AG20443 (cell line): ENCODE measurements at regions not wholly inside any gene's neighbourhood (a gene's known extent, or its start where the extent isn't known, plus 50 kb on each side); places are given as distances from the start of the nearest gene placed in this dataset.

Source experiments
- DNase-seq: peaks from one replicate; pipeline ENCODE4 v3.0.0; 2012; ENCODE audit warnings: low spot score, mixed read lengths

GRCh38 chr3:40593351-40593750, 68.6 kb downstream of the ZNF621 start:
- DNase-seq: peak; percentile 67

DNA sequence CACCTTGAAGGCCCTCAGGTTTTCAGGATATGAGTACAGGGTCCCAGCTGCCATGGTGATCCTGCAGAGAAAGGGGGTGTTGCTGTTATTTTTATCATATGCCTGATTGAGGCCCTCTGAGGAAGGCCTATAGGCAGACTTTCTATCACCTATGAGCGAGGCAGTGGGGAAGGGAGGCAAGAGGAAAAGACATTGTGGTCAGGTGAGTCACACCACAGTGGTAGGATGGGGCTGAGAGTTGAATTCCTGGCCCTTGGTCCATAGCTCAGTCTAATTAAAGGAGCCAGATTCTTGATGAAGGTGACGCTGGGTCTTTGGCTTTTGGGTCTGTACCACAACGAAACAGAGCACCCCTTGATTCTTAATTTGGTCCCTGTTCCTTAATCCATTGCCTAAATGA, 72.7 kb downstream of the ZNF621 start:
- peak; percentile 32 for DNase-seq

DNA sequence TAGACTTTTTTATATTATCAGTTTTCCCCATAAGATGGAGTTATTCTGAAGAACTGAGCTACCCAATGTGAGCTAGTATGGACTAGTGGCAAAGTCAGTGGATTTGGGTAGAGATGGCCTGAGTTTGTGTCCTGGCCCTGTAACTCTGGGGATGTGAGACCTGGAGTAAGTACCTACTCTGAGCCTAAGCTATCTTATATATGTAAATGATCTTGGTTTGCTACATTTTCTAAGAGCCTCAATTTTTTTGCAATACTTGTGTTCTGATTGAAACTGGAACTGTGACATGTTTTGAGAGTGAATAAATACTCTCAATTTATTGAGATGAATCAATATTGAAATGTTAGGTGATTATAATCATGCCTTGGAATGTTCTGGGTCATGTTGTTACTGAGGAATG, 73.6 kb downstream of the ZNF621 start:
- DNase-seq: no peak

- no peak for DNase-seq
Observed at GRCh38 chr3:40598962-40599361, 74.2 kb downstream of the ZNF621 start.

- no peak for DNase-seq
Observed at GRCh38 chr3:40602778-40603385, 78.1 kb downstream of the ZNF621 start.

DNA sequence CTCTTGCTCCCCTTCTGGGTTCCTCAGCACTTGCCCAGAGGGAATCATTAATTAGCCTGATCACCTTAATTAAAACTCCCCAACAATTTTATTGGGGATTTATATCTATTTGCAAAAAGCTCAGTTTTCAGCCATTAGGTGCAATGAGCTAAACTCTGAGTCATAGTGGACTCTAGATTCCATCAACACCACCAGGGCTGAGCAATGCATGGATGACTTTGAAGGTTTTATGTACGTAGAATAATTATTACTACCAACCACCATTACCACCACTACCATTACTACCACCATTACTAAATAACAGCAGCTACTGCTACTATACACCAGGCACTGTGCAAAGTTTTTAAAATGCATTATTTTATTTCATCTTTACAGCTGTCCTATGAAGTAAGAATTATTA, 81.2 kb downstream of the ZNF621 start:
- DNase-seq: no peak

DNA sequence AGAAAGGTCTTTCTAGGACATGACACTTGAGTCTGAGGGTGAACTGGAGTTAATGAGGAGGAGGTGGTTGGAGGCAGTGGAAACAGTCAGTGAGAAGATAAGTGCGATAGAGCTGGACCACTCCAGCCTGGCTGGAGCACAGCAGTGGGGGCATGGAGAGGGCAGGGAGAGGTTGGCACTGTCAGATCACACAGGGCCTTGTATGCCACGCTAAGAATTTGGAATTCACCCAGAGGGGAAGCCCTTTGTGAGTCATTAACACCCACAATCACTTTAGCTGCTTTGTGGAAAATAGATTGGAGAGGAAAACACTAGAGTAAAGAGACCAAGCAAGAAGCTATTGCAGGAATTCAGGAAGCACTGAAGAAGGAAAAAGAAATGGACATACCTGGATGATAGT, 83.3 kb downstream of the ZNF621 start:
- no peak for DNase-seq

- DNase-seq: no peak
Observed at GRCh38 chr3:40613306-40613705, 88.5 kb downstream of the ZNF621 start.

GRCh38 chr3:40615110-40615915, 90.6 kb downstream of the ZNF621 start:
- DNase-seq: no peak

DNA sequence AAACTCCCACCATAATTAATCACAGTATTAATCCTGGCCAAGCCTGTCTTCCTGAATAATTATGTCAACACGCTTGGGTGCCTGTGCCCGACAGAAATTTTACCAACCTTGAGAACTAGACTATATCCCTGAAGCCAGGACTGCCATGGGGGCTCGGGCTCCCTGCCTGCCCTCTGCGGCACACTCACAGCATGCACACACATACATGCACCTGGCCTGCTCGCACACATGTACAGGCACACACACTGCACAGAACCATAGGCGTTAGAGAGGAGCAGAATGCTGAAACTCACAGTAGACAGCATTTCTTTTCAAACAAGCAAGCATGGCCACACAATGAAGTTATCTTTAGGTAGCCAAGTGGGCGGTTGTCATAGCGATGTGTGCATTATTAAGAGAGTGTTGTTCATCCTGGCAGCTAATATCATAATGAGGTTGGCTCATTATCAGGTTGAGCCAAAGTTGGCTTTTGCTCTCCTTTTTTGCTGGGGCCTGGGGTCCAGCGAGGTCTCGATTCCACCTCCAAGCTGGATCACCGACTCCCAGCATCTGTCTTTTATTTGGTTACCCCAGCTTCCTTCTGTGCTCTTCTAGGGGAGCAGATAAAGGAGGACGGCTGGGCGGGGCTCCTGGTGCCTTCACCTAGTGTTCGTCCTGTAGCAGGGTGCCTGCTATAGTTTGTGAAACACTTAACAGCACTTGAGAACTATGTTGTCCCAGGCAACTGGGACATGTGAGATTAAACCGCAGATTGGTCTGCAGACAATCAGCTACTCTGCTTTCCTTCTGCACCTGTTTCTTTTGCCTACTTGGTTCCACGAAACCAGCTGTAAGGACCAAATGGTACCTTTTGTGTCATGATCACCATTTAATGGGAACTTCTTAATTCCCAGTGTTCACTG, 91.4 kb downstream of the ZNF621 start:
- DNase-seq: no peak

DNA sequence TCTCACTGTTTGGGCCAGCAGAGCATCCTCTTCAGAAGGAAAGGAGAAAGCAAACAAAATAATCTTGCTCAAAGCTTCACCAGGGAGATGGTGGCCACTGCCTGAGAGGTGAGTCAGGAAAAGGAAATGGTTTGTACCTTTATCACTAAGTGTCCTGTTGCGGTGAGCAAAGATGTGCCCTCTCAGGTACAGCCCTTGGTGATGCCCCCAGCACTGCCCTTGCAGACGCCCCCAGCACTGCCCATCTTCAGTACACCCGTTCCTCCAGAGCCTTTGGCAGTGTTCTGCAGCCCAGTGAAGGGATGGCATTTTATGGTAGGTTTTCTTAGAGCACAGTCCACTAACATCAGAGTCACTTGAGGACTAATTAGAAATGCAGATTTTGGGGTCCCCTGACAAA, 92.3 kb downstream of the ZNF621 start:
- no peak for DNase-seq

DNA sequence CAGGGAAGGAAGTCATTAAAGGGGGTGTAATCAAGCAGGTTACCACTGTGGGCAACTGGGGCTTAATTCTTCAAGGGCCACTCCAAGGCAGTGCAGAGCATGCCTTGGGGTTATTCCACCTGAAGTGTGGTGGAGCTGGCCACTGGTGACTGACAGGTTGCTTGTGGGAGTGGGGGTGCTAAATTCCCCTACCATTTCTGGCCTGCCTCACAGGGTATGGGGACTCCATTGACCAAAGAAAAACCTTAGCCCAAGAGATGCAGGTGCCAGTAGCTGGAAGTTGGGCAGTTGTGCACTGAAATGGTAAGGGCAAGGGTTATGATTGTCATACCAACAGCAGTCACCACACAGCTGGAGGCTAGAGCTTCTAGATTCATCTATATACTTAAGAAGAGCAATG, 93.4 kb downstream of the ZNF621 start:
- no peak for DNase-seq

DNA sequence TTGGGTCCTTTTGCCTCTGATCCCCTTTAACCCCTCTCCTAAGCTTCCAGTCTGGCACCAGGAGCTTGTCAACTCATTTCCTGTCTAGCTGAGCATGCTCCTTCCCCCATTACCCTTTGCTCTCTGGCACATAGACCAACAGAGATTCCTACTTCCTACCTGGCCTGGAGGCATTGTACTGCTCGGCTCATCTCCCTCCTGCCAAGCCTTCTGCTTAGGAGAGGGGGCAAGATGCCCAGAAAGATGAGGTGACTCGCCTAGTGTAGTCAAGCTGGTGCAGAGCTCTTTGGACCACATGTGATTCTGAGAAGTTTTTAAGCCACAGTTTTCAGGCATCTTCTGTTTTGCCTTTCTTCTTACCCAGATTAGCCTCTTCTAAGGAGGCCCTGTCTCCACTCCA, 95.4 kb downstream of the ZNF621 start:
- no peak for DNase-seq

GRCh38 chr3:40621252-40621651, 96.5 kb downstream of the ZNF621 start:
- no peak for DNase-seq

GRCh38 chr3:40623567-40623966, 98.8 kb downstream of the ZNF621 start:
- no peak for DNase-seq

DNA sequence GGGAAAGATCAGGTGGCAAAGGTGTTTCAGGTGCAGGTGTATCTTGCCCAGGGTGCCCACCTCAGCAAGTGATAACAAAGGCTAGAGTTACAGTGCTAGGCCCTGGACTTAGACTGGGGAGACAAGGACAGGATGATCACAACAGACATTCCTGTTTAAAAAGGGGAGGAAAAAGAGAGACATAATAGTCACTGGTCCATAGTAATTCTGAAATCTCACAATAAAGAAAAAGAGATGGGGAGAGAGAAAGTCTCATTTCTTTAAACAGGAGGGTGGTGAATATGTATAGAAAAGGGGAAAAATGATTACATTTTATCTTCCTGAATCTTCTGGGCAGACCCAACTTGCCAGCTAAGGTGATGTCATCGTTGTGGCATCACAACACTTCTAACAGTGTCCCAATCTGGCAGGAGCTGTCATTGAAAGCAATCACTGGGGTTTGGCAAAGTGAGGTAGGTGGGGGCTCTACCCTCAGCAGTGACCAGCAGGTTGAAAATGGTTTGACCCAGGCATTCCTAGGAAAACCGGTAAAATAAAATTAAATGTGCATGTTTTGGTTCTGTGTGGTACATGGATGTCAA, 99.5 kb downstream of the ZNF621 start:
- DNase-seq: no peak

GRCh38 chr3:40627095-40627494, 102.3 kb downstream of the ZNF621 start:
- DNase-seq: no peak

- no peak for DNase-seq
Observed at GRCh38 chr3:40628984-40629383, 104.2 kb downstream of the ZNF621 start.

DNA sequence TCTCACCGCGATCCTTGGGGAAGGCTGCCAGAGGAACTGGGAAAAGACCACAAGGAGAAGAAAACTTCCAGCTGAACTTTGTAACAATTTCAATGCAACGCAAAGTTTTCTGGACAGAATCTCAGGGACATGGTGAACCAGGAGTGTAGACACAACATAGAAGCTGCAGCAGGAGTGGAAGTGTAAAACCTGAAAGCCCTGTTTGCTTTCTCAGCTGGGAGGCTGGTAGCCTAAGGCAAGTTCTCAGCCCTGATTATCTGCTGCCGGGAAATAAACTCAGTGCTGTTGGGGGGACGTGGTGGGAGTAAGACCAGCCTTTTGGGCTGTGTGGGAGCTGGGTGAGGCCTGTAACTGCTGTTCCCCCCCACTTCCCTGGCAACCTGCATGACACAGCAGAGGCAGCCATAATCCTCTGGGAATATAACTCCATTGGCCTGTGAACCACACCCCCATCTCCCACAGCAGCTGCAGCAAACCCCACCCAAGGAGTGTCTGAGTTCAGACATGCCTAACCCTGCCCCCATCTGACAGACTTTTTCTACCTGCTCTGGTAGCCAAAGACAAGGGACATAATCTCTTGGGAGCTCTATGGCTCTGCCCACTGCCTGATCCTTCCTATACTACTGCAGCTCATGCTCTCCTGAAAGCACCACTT, 106.7 kb downstream of the ZNF621 start:
- no peak for DNase-seq

- DNase-seq: no peak
Observed at GRCh38 chr3:40637906-40638305, 113.1 kb downstream of the ZNF621 start.

DNA sequence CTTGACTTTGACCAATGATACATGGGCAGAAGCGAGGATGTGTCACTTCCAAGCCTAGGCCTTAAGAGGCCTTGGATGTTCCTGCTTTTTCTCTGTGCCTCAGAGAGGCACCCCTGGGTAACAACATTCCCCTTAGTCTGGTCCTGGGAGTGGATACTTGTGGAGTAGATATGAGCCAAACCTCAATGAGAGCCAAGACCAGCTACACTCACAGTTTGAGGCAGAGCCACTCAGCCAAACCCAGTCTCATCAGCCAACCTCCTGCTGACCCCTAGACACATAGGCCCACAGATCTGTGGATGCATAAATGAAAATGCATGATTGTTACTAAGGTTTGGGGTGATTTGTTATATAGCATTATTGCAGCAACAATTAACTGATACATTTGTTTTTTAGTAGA, 114.2 kb downstream of the ZNF621 start:
- DNase-seq: no peak

DNA sequence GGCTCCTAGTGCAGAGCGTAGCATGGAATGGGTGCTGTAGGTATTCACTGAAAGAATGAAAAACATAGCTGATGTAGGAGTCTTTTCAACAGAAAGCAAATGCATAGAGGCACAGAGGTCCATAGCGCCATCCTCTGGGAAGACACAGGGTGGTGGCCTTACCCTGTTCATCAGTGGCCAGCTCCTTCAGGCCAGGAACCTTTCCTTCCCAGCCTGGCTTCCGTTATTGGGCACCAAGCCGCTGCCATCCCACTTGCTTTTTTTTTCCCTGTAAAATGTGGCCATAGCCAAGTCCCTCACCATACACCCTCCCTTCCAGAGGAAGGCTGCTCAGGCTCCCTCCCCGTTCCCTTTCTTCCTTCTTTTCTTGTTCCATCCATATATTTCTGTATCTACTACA, 118.1 kb downstream of the ZNF621 start:
- DNase-seq: no peak
